HEK293 (cell line): ENCODE measurements at regions not wholly inside any gene's neighbourhood (a gene's known extent, or its start where the extent isn't known, plus 50 kb on each side); places are given as distances from the start of the nearest gene placed in this dataset.

ENCODE experiments used
- BCL11B ChIP-seq: fragments of 450-650 bp; formaldehyde crosslinking; IDR thresholded peaks from 2 replicates; pipeline ENCODE4 v1.5.1; 2016; ENCODE audit warnings: low read depth, missing biosample characterization, missing genetic modification characterization
- ZBTB44 ChIP-seq: fragments of 450-650 bp; IDR thresholded peaks from 2 replicates; pipeline ENCODE4 v1.5.1; 2018; ENCODE audit warnings: missing biosample characterization, mild to moderate bottlenecking, missing genetic modification characterization
- ZFP3 ChIP-seq: fragments of 450-650 bp; formaldehyde crosslinking; IDR thresholded peaks from 2 replicates; pipeline ENCODE4 v1.5.1; 2016; ENCODE audit warnings: low read depth, missing biosample characterization, missing genetic modification characterization
- ZNF169 ChIP-seq: fragments of 450-650 bp; formaldehyde crosslinking; IDR thresholded peaks from 2 replicates; pipeline ENCODE4 v1.5.1; 2016; ENCODE audit warnings: missing biosample characterization, missing genetic modification characterization
- ZNF23 ChIP-seq: fragments of 450-650 bp; formaldehyde crosslinking; IDR thresholded peaks from 2 replicates; pipeline ENCODE4 v1.5.1; 2016; ENCODE audit warnings: missing biosample characterization, missing genetic modification characterization, borderline replicate concordance
- ZNF341 ChIP-seq: fragments of 450-650 bp; formaldehyde crosslinking; IDR thresholded peaks from 2 replicates; pipeline ENCODE4; 2016; ENCODE audit warnings: low read depth, missing biosample characterization, missing genetic modification characterization
- ZNF473 ChIP-seq: fragments of 450-650 bp; formaldehyde crosslinking; IDR thresholded peaks from 2 replicates; pipeline ENCODE4 v1.5.1; 2017; ENCODE audit warnings: missing biosample characterization, missing genetic modification characterization
- ZNF670 ChIP-seq: fragments of 450-650 bp; formaldehyde crosslinking; IDR thresholded peaks from 2 replicates; pipeline ENCODE4 v1.5.1; 2016; ENCODE audit warnings: missing biosample characterization, missing genetic modification characterization, low read depth
- ZNF792 ChIP-seq: fragments of 450-650 bp; formaldehyde crosslinking; IDR thresholded peaks from 2 replicates; pipeline ENCODE4 v1.5.1; 2016; ENCODE audit warnings: missing biosample characterization, missing genetic modification characterization
- TF ChIP-seq, protein P1 (sequence below): fragments of 450-650 bp; formaldehyde crosslinking; IDR thresholded peaks from 2 replicates; pipeline ENCODE4 v1.5.1; 2016; ENCODE audit warnings: missing biosample characterization, missing genetic modification characterization

DNA sequence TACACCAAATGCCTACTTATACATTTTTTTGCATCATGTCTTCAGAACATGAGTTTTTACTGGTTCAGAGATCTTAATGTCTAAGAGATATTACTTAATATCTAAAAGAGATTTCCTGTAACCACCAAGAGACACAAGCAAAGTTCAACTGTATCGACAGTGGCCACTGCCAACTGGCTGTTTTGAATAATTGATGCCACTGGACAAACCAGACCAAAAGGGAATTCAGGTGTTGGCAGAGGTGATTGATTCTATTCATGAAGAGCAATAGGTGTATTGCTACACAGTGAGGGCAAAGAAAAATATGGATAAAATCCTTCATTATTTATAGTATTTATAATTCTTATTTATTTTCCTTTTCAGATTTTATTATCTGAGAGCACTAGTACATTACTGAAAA lies 58.5 kb upstream of the ANKRD17 start:
- TF ChIP-seq ZFP3 (tag by site-specific recombination): no peak
- no peak for TF ChIP-seq ZNF169 (tag by site-specific recombination)
- TF ChIP-seq, protein P1, sequence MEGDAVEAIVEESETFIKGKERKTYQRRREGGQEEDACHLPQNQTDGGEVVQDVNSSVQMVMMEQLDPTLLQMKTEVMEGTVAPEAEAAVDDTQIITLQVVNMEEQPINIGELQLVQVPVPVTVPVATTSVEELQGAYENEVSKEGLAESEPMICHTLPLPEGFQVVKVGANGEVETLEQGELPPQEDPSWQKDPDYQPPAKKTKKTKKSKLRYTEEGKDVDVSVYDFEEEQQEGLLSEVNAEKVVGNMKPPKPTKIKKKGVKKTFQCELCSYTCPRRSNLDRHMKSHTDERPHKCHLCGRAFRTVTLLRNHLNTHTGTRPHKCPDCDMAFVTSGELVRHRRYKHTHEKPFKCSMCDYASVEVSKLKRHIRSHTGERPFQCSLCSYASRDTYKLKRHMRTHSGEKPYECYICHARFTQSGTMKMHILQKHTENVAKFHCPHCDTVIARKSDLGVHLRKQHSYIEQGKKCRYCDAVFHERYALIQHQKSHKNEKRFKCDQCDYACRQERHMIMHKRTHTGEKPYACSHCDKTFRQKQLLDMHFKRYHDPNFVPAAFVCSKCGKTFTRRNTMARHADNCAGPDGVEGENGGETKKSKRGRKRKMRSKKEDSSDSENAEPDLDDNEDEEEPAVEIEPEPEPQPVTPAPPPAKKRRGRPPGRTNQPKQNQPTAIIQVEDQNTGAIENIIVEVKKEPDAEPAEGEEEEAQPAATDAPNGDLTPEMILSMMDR (tag by site-specific recombination): no peak
- no peak for TF ChIP-seq ZNF23
- no peak for TF ChIP-seq ZBTB44 (tag by site-specific recombination)
- TF ChIP-seq ZNF670: no peak
- TF ChIP-seq ZNF792 (tag by site-specific recombination): no peak
- no peak for TF ChIP-seq ZNF341
- TF ChIP-seq ZNF473: no peak
- TF ChIP-seq BCL11B (tag by site-specific recombination): no peak
